PC-9 (cell line): ENCODE measurements at regions not wholly inside any gene's neighbourhood (a gene's known extent, or its start where the extent isn't known, plus 50 kb on each side); places are given as distances from the start of the nearest gene placed in this dataset.

ENCODE experiments used
- CTCF ChIP-seq: fragments of 200-600 bp; sonication (generic); conservative IDR thresholded peaks from 2 replicates; pipeline ENCODE4 v1.6.1; 2017; ENCODE audit warnings: mixed run types, antibody characterized with exemption, mild to moderate bottlenecking, moderate library complexity
- EZH2 ChIP-seq: fragments of 200-600 bp; sonication (generic); IDR thresholded peaks from 2 replicates; pipeline ENCODE4 v1.8.0; 2017; ENCODE audit warnings: antibody characterized with exemption, low read depth

GRCh38 chr1:80633947-80634706 lies 1166.6 kb upstream of the ADGRL2 start:
- no peak for TF ChIP-seq EZH2
- TF ChIP-seq CTCF: no peak
